ENCODE measurements at regions not wholly inside any gene's neighbourhood (a gene's known extent, or its start where the extent isn't known, plus 50 kb on each side); places are given as distances from the start of the nearest gene placed in this dataset.
"Not testable (repeated sequence)": the region's sequence is repeated elsewhere in the genome, so short reads cannot be mapped to it uniquely, and the experiment has no call there.

GRCh38 chr1:238648751-238649150 is 737.6 kb upstream of the CHRM3 start:
- no peak for DNase-seq (ENCODE audit: low spot score)

GRCh38 chr1:238648296-238648695 is 738.1 kb upstream of the CHRM3 start:
- no peak for DNase-seq (ENCODE audit: low spot score)

- no peak for DNase-seq (ENCODE audit: low spot score)
Observed at GRCh38 chr1:238647877-238648276, 738.5 kb upstream of the CHRM3 start.

- DNase-seq (ENCODE audit: low spot score): no peak
Observed at GRCh38 chr1:238642231-238642630, 744.1 kb upstream of the CHRM3 start.

GRCh38 chr1:238639861-238640260 is 746.5 kb upstream of the CHRM3 start:
- no peak for DNase-seq (ENCODE audit: low spot score)

GRCh38 chr1:238628110-238628509 is 737.4 kb upstream of the ZP4 start:
- no peak for DNase-seq (ENCODE audit: low spot score)

GRCh38 chr1:238624776-238625175 is 734.1 kb upstream of the ZP4 start:
- DNase-seq (ENCODE audit: low spot score): no peak

GRCh38 chr1:238621405-238621804 is 730.7 kb upstream of the ZP4 start:
- DNase-seq (ENCODE audit: low spot score): no peak

GRCh38 chr1:238619652-238620051 is 728.9 kb upstream of the ZP4 start:
- DNase-seq (ENCODE audit: low spot score): no peak

- DNase-seq (ENCODE audit: low spot score): no peak
Observed at GRCh38 chr1:238611406-238611805, 720.7 kb upstream of the ZP4 start.

- no peak for DNase-seq (ENCODE audit: low spot score)
Observed at GRCh38 chr1:238608144-238608543, 717.4 kb upstream of the ZP4 start.

GRCh38 chr1:238606896-238607295 is 716.2 kb upstream of the ZP4 start:
- no peak for DNase-seq (ENCODE audit: low spot score)

- no peak for DNase-seq (ENCODE audit: low spot score)
Observed at GRCh38 chr1:238606457-238606856, 715.7 kb upstream of the ZP4 start.

GRCh38 chr1:238604357-238604756 is 713.6 kb upstream of the ZP4 start:
- DNase-seq (ENCODE audit: low spot score): no peak

GRCh38 chr1:238601604-238602003 is 710.9 kb upstream of the ZP4 start:
- DNase-seq (ENCODE audit: low spot score): not testable (repeated sequence)

- no peak for DNase-seq (ENCODE audit: low spot score)
Observed at GRCh38 chr1:238596703-238597102, 706.0 kb upstream of the ZP4 start.

GRCh38 chr1:238592621-238593020 is 701.9 kb upstream of the ZP4 start:
- DNase-seq (ENCODE audit: low spot score): no peak

- DNase-seq (ENCODE audit: low spot score): no peak
Observed at GRCh38 chr1:238589843-238590435, 699.2 kb upstream of the ZP4 start.

GRCh38 chr1:238582816-238583215 is 692.1 kb upstream of the ZP4 start:
- no peak for DNase-seq (ENCODE audit: low spot score)

GRCh38 chr1:238581332-238581731 is 690.6 kb upstream of the ZP4 start:
- DNase-seq (ENCODE audit: low spot score): no peak

GRCh38 chr1:238568735-238569134 is 678.0 kb upstream of the ZP4 start:
- no peak for DNase-seq (ENCODE audit: low spot score)

- no peak for DNase-seq (ENCODE audit: low spot score)
Observed at GRCh38 chr1:238562341-238562740, 671.6 kb upstream of the ZP4 start.

GRCh38 chr1:238558746-238559145 is 668.0 kb upstream of the ZP4 start:
- DNase-seq (ENCODE audit: low spot score): no peak

- DNase-seq (ENCODE audit: low spot score): no peak
Observed at GRCh38 chr1:238558156-238558555, 667.4 kb upstream of the ZP4 start.

GRCh38 chr1:238552271-238552670 is 661.5 kb upstream of the ZP4 start:
- DNase-seq (ENCODE audit: low spot score): no peak

Measured in LoVo (cell line).